Hepatocyte (in vitro differentiated cells): ENCODE measurements at regions not wholly inside any gene's neighbourhood (a gene's known extent, or its start where the extent isn't known, plus 50 kb on each side); places are given as distances from the start of the nearest gene placed in this dataset.

ENCODE experiments used
- DNase-seq: peaks from one replicate; pipeline ENCODE4 v3.0.0-alpha.2; 2016; ENCODE audit warnings: low spot score
- H2AFZ ChIP-seq: fragments of 200-600 bp; sonication (generic); 2 replicates; pipeline ENCODE4 v1.6.0; 2016; ENCODE audit warnings: antibody characterized with exemption, mild to moderate bottlenecking
- H3K27ac ChIP-seq: fragments of 200-600 bp; sonication (generic); 2 replicates; pipeline ENCODE4 v1.5.1; 2016; ENCODE audit warnings: mild to moderate bottlenecking
- H3K27me3 ChIP-seq: fragments of 200-600 bp; sonication (generic); 2 replicates; pipeline ENCODE4 v1.6.1; 2016
- H3K36me3 ChIP-seq: fragments of 200-600 bp; sonication (generic); replicated peaks from 2 replicates; pipeline ENCODE4 v1.5.1; 2016; ENCODE audit warnings: low read depth; ENCODE audit not compliant: insufficient read depth
- H3K4me1 ChIP-seq: fragments of 200-600 bp; sonication (generic); 2 replicates; pipeline ENCODE4 v1.5.1; 2016; ENCODE audit warnings: mild to moderate bottlenecking, moderate library complexity; ENCODE audit not compliant: insufficient read depth
- H3K4me2 ChIP-seq: fragments of 200-600 bp; sonication (generic); 2 replicates; pipeline ENCODE4 v1.6.0; 2016
- H3K4me3 ChIP-seq: fragments of 200-600 bp; sonication (generic); 2 replicates; pipeline ENCODE4 v1.5.1; 2016; ENCODE audit warnings: mild to moderate bottlenecking
- H3K79me2 ChIP-seq: fragments of 200-600 bp; sonication (generic); 2 replicates; pipeline ENCODE4 v1.6.0; 2017; ENCODE audit warnings: mild to moderate bottlenecking
- H3K9me2 ChIP-seq: fragments of 200-600 bp; sonication (generic); replicated peaks from 2 replicates; pipeline ENCODE4 v1.6.0; 2017; ENCODE audit warnings: mild to moderate bottlenecking; ENCODE audit not compliant: insufficient read depth
- H3K9me3 ChIP-seq: fragments of 200-600 bp; sonication (generic); 2 replicates; pipeline ENCODE4 v1.5.1; 2016; ENCODE audit warnings: low read depth, mild to moderate bottlenecking
- H4K20me1 ChIP-seq: fragments of 200-600 bp; sonication (generic); 2 replicates; pipeline ENCODE4 v1.6.0; 2016; ENCODE audit warnings: mild to moderate bottlenecking; ENCODE audit not compliant: insufficient read depth, poor library complexity, severe bottlenecking
- CTCF ChIP-seq: fragments of 200-600 bp; sonication (generic); IDR thresholded peaks from 2 replicates; pipeline ENCODE4 v1.5.1; 2016; ENCODE audit warnings: antibody characterized with exemption, mild to moderate bottlenecking; ENCODE audit not compliant: poor library complexity
- EZH2 ChIP-seq: fragments of 200-600 bp; sonication (generic); IDR thresholded peaks from 2 replicates; pipeline ENCODE4 v1.6.1; 2016; ENCODE audit warnings: antibody characterized with exemption, mild to moderate bottlenecking, borderline replicate concordance
- EZH2phosphoT487 ChIP-seq: fragments of 200-600 bp; sonication (generic); IDR thresholded peaks from one replicate; pipeline ENCODE4 v1.6.1; 2018; ENCODE audit warnings: antibody characterized with exemption, mild to moderate bottlenecking, low read depth, moderate library complexity; ENCODE audit not compliant: unreplicated experiment, severe bottlenecking
- WGBS: methylation state at CpG from one replicate; pipeline ENCODE4 v1.1.6; 2016; ENCODE audit warnings: low lambda C conversion rate; ENCODE audit errors: missing lambda C conversion rate; 5-methylcytosine and 5-hydroxymethylcytosine counted together

- DNase-seq = no peak
- Histone ChIP-seq H4K20me1 (no peaks in the 10 kb centered on the region), H3K9me3 (no peaks in the 10 kb centered on the region), H3K27me3 (no peaks in the 10 kb centered on the region), H3K9me2 (no peaks in the 10 kb centered on the region), H3K4me2 (no peak overlapping the region), H3K27ac (no peak overlapping the region), H3K79me2 (no peaks in the 10 kb centered on the region), H3K4me1 (no peaks in the 10 kb centered on the region), H3K36me3 (no peaks in the 10 kb centered on the region), H3K4me3 (no peak overlapping the region), H2AFZ (no peak overlapping the region)
- WGBS = 74% methylated on average over 18 of the region's 18 CpGs
- no peak for TF ChIP-seq CTCF
- TF ChIP-seq EZH2 = no peak
- no peak for TF ChIP-seq EZH2phosphoT487
Observed at GRCh38 chr2:239531456-239532241, 130.8 kb upstream of the HDAC4 start.

GRCh38 chr2:239530749-239531316, 130.0 kb upstream of the HDAC4 start:
- no peaks in the 10 kb centered on the region for H3K9me3 ChIP-seq
- no peak overlapping the region for H3K27ac ChIP-seq
- no peaks in the 10 kb centered on the region for H3K9me2 ChIP-seq
- no peak overlapping the region for H2AFZ ChIP-seq
- no peaks in the 10 kb centered on the region for H3K36me3 ChIP-seq
- H3K4me1 ChIP-seq = no peaks in the 10 kb centered on the region
- no peak overlapping the region for H3K4me3 ChIP-seq
- DNase-seq = no peak
- no peaks in the 10 kb centered on the region for H3K79me2 ChIP-seq
- no peaks in the 10 kb centered on the region for H3K27me3 ChIP-seq
- H4K20me1 ChIP-seq = no peaks in the 10 kb centered on the region
- whole genome bisulfite sequencing = 99% methylated on average over 5 of the region's 5 CpGs
- TF ChIP-seq EZH2 = no peak
- TF ChIP-seq CTCF = no peak
- no peak for TF ChIP-seq EZH2phosphoT487
- no peak overlapping the region for H3K4me2 ChIP-seq

- H3K4me2 ChIP-seq = no peak overlapping the region
- H3K9me2 ChIP-seq = no peaks in the 10 kb centered on the region
- no peaks in the 10 kb centered on the region for H3K27me3 ChIP-seq
- TF ChIP-seq EZH2phosphoT487 = no peak
- 90% methylated on average over 13 of the region's 13 CpGs for WGBS
- H3K27ac ChIP-seq = no peak overlapping the region
- no peaks in the 10 kb centered on the region for H3K79me2 ChIP-seq
- no peaks in the 10 kb centered on the region for H3K36me3 ChIP-seq
- no peaks in the 10 kb centered on the region for H4K20me1 ChIP-seq
- no peak overlapping the region for H2AFZ ChIP-seq
- peaks cover 1% of the 10 kb centered on the region for H3K4me1 ChIP-seq
- DNase-seq = no peak
- no peaks in the 10 kb centered on the region for H3K9me3 ChIP-seq
- H3K4me3 ChIP-seq = no peak overlapping the region
Observed at GRCh38 chr2:239529313-239530015, 128.6 kb upstream of the HDAC4 start.

GRCh38 chr2:239528883-239529282, 128.1 kb upstream of the HDAC4 start:
- Histone ChIP-seq H3K36me3 (no peaks in the 10 kb centered on the region), H3K79me2 (no peaks in the 10 kb centered on the region), H3K9me2 (no peaks in the 10 kb centered on the region), H3K4me2 (no peak overlapping the region), H3K4me3 (no peak overlapping the region), H4K20me1 (no peaks in the 10 kb centered on the region), H3K4me1 (peaks cover 7% of the 10 kb centered on the region), H3K9me3 (no peaks in the 10 kb centered on the region), H2AFZ (no peak overlapping the region), H3K27ac (no peak overlapping the region), H3K27me3 (no peaks in the 10 kb centered on the region)
- TF ChIP-seq CTCF = no peak
- no peak for TF ChIP-seq EZH2phosphoT487
- no peak for TF ChIP-seq EZH2
- DNase-seq = no peak
- WGBS = 83% methylated on average over 1 of the region's 1 CpG
